ENCODE measurements at regions not wholly inside any gene's neighbourhood (a gene's known extent, or its start where the extent isn't known, plus 50 kb on each side); places are given as distances from the start of the nearest gene placed in this dataset.

GRCh38 chr14:58735596-58735995, 97.8 kb downstream of the DACT1 start:
- no peak for TF ChIP-seq CTCF (conservative IDR thresholded peaks at IDR 0.05)
- Histone ChIP-seq H3K14ac (ENCODE audit: insufficient read depth, low read length) (no peak overlapping the region), H2AFZ (ENCODE audit: low read length) (no peak overlapping the region), H3K9ac (ENCODE audit: extremely low read depth, insufficient read length, low read length) (no peak overlapping the region), H4K20me1 (ENCODE audit: control insufficient read depth, insufficient read depth, insufficient read length) (no peaks in the 10 kb centered on the region), H3K23ac (ENCODE audit: insufficient read length, low read depth, low read length) (no peak overlapping the region), H3K23me2 (ENCODE audit: insufficient read length, low read depth, low read length, poor library complexity, severe bottlenecking) (no peaks in the 10 kb centered on the region), H3K79me1 (ENCODE audit: insufficient read depth, low read depth, low read length, poor library complexity, severe bottlenecking) (no peaks in the 10 kb centered on the region), H3K9me3 (ENCODE audit: control insufficient read depth, low read depth, low read length) (no peaks in the 10 kb centered on the region), H4K91ac (ENCODE audit: insufficient read length, low read depth, low read length) (no peak overlapping the region), H2BK20ac (ENCODE audit: low read depth, low read length, poor library complexity, severe bottlenecking) (no peak overlapping the region), H3K4me1 (ENCODE audit: insufficient read depth, low read length) (no peaks in the 10 kb centered on the region), H3K56ac (ENCODE audit: insufficient read length, low read depth, low read length) (no peak overlapping the region), H2AK5ac (ENCODE audit: insufficient read length, low read length) (no peak overlapping the region), H2BK5ac (ENCODE audit: insufficient read length, low read length) (no peak overlapping the region), H3K18ac (ENCODE audit: insufficient read length, low read depth, low read length) (no peak overlapping the region), H4K5ac (ENCODE audit: insufficient read length, low read depth, low read length) (no peak overlapping the region), H3K27ac (ENCODE audit: insufficient read length, low read depth, low read length) (no peak overlapping the region), H2BK12ac (ENCODE audit: insufficient read length, low read depth, low read length) (no peak overlapping the region), H4K8ac (replicated peaks; ENCODE audit: insufficient read length, low read depth, low read length) (no peak overlapping the region), H2BK120ac (ENCODE audit: low read depth, low read length, poor library complexity, severe bottlenecking) (no peak overlapping the region), H3T11ph (ENCODE audit: low read length) (no peak overlapping the region), H3K4ac (ENCODE audit: low read depth, low read length) (no peak overlapping the region), H3K79me2 (ENCODE audit: insufficient read depth, low read length) (no peaks in the 10 kb centered on the region), H3K4me2 (ENCODE audit: insufficient read depth, insufficient read length, low read length) (no peak overlapping the region), H3K27me3 (ENCODE audit: insufficient read depth, low read length) (no peaks in the 10 kb centered on the region), H2BK15ac (ENCODE audit: low read depth, low read length) (no peak overlapping the region)
- H3K4me3 Mint-ChIP-seq: no peak overlapping the region
- no peak overlapping the region for H3K27ac Mint-ChIP-seq
- WGBS (ENCODE audit: extremely low coverage, insufficient read length, low lambda C conversion rate): no CpG with 5 or more reads among the region's 4 CpGs
- H3K4me1 Mint-ChIP-seq: no peaks in the 10 kb centered on the region
- no peaks in the 10 kb centered on the region for H3K9me3 Mint-ChIP-seq
- H3K36me3 Mint-ChIP-seq (ENCODE audit: insufficient read depth in 1 of 3, low read depth in 3 of 3): no peaks in the 10 kb centered on the region
- H3K27me3 Mint-ChIP-seq (ENCODE audit: low read depth): no peaks in the 10 kb centered on the region
- DNase-seq: no peak
